ENCODE measurements at regions not wholly inside any gene's neighbourhood (a gene's known extent, or its start where the extent isn't known, plus 50 kb on each side); places are given as distances from the start of the nearest gene placed in this dataset.

GRCh38 chr4:67037504-67038227, 507.6 kb downstream of the CENPC start:
- no peak for TF ChIP-seq CTCF (IDR thresholded peaks at IDR 0.05; ENCODE audit: low read depth, low read length, missing control alignments)
- in situ Hi-C loops (cut with HindIII; ENCODE audit: low sequenced_read_pairs), result no loop called here
- no peak overlapping the region for H3K4me3 ChIP-seq (ENCODE audit: low read depth, low read length)
- DNase-seq (ENCODE audit: low read depth), result no peak

- H3K4me3 ChIP-seq (ENCODE audit: low read depth, low read length), result no peak overlapping the region
- no peak for DNase-seq (ENCODE audit: low read depth)
- in situ Hi-C loops (cut with HindIII; ENCODE audit: low sequenced_read_pairs), result no loop called here
- TF ChIP-seq CTCF (IDR thresholded peaks at IDR 0.05; ENCODE audit: low read depth, low read length, missing control alignments), result no peak
Observed at GRCh38 chr4:67036791-67037190, 508.5 kb downstream of the CENPC start.

- TF ChIP-seq CTCF (IDR thresholded peaks at IDR 0.05; ENCODE audit: low read depth, low read length, missing control alignments), result no peak
- DNase-seq (ENCODE audit: low read depth), result no peak
Observed at GRCh38 chr4:67035986-67036385, 509.3 kb downstream of the CENPC start.

GRCh38 chr4:67035501-67035900, 509.8 kb downstream of the CENPC start:
- no peak overlapping the region for H3K4me3 ChIP-seq (ENCODE audit: low read depth, low read length)
- TF ChIP-seq CTCF (IDR thresholded peaks at IDR 0.05; ENCODE audit: low read depth, low read length, missing control alignments), result no peak
- in situ Hi-C loops (cut with HindIII; ENCODE audit: low sequenced_read_pairs), result no loop called here
- DNase-seq (ENCODE audit: low read depth), result peak; percentile 59

More at GRCh38 chr4:67035986-67036385, 509.3 kb downstream of the CENPC start:
- in situ Hi-C loops (cut with HindIII; ENCODE audit: low sequenced_read_pairs), result no loop called here
- H3K4me3 ChIP-seq (ENCODE audit: low read depth, low read length), result no peak overlapping the region

GRCh38 chr4:67030636-67031035, 514.7 kb downstream of the CENPC start:
- TF ChIP-seq CTCF (IDR thresholded peaks at IDR 0.05; ENCODE audit: low read depth, low read length, missing control alignments), result no peak
- no peak overlapping the region for H3K4me3 ChIP-seq (ENCODE audit: low read depth, low read length)
- in situ Hi-C loops (cut with HindIII; ENCODE audit: low sequenced_read_pairs), result no loop called here
- no peak for DNase-seq (ENCODE audit: low read depth)

GRCh38 chr4:67020438-67020797, 524.9 kb downstream of the CENPC start:
- DNase-seq (ENCODE audit: low read depth), result no peak
- in situ Hi-C loops (cut with HindIII; ENCODE audit: low sequenced_read_pairs), result no loop called here
- no peak for TF ChIP-seq CTCF (IDR thresholded peaks at IDR 0.05; ENCODE audit: low read depth, low read length, missing control alignments)
- H3K4me3 ChIP-seq (ENCODE audit: low read depth, low read length), result no peak overlapping the region

Data from astrocyte of the cerebellum (primary cell).